Tibial artery (tissue), 4 donors: ENCODE measurements at regions not wholly inside any gene's neighbourhood (a gene's known extent, or its start where the extent isn't known, plus 50 kb on each side); places are given as distances from the start of the nearest gene placed in this dataset.

Source experiments
- DNase-seq, 2 donors: peaks; one replicate each; pipeline ENCODE4 v3.0.0-alpha.2; 2019
- H3K27ac ChIP-seq, 2 donors: fragments of 200-600 bp; sonication (generic) in 1 of 2; 1 replicate in 1 of 2; 2 replicates in 1 of 2; pipeline ENCODE4 v1.5.1; 2018 to 2019; ENCODE audit warnings: mild to moderate bottlenecking in 1 of 2
- H3K27me3 ChIP-seq, 2 donors: fragments of 200-600 bp; sonication (generic) in 1 of 2; one replicate each; pipeline versions ENCODE4 v1.5.1 to v1.6.0; 2016 to 2019
- H3K36me3 ChIP-seq, 3 donors: fragments of 200-600 bp; sonication (generic) in 2 of 3; one replicate each; pipeline ENCODE4 v1.5.1; 2016 to 2019; ENCODE audit warnings: mild to moderate bottlenecking in 2 of 3
- H3K4me1 ChIP-seq, 4 donors: fragments of 200-600 bp; sonication (generic) in 2 of 4; 1 replicate in 3 of 4; 2 replicates in 1 of 4; pipeline ENCODE4 v1.5.1; 2016 to 2019
- H3K4me3 ChIP-seq, 2 donors: fragments of 200-600 bp; sonication (generic) in 1 of 2; 1 replicate in 1 of 2; 2 replicates in 1 of 2; pipeline ENCODE4 v1.5.1; 2018 to 2019; ENCODE audit warnings: mild to moderate bottlenecking in 2 of 2
- H3K9me3 ChIP-seq, 3 donors: fragments of 200-600 bp; sonication (generic) in 1 of 3; one replicate each; pipeline ENCODE4 v1.5.1; 2016 to 2019
- CTCF ChIP-seq, 2 experiments: fragments of 200-600 bp in 1 of 2; fragments of 450-650 bp in 1 of 2; IDR thresholded peaks; one replicate each; pipeline ENCODE4 v1.5.1; 2017 to 2019; ENCODE audit warnings: antibody characterized with exemption in 2 of 2, mild to moderate bottlenecking in 1 of 2, moderate library complexity in 1 of 2
- intact Hi-C: fragments of 100-400 bp; cut with DNase I; formaldehyde crosslinking; loops from one replicate; pipeline ENCODE4 v1.15.0; 2023; ENCODE audit warnings: low total_unique reads

GRCh38 chr4:32022071-32022470 is 1301.9 kb downstream of the PCDH7 start:
- Histone ChIP-seq H3K9me3 (no peaks in the 10 kb centered on the region), H3K4me3 (no peak overlapping the region), H3K36me3 (no peaks in the 10 kb centered on the region), H3K4me1 (no peaks in the 10 kb centered on the region), H3K27ac (no peak overlapping the region), H3K27me3 (no peaks in the 10 kb centered on the region)
- intact Hi-C loops, result no loop called here
- no peak for DNase-seq
- no peak for TF ChIP-seq CTCF (IDR thresholded peaks at IDR 0.05)

- Histone ChIP-seq H3K27ac (no peak overlapping the region), H3K9me3 (no peaks in the 10 kb centered on the region), H3K36me3 (no peaks in the 10 kb centered on the region), H3K27me3 (no peaks in the 10 kb centered on the region), H3K4me1 (no peaks in the 10 kb centered on the region), H3K4me3 (no peak overlapping the region)
- no peak for TF ChIP-seq CTCF (IDR thresholded peaks at IDR 0.05)
- DNase-seq, result no peak
- intact Hi-C loops, result no loop called here
These were observed 1305.8 kb downstream of the PCDH7 start for GRCh38 chr4:32025851-32026459.

GRCh38 chr4:32030406-32030805 is 1310.2 kb downstream of the PCDH7 start:
- no peak for TF ChIP-seq CTCF (IDR thresholded peaks at IDR 0.05)
- no peak for DNase-seq
- Histone ChIP-seq H3K27ac (no peak overlapping the region), H3K4me1 (no peaks in the 10 kb centered on the region), H3K9me3 (no peaks in the 10 kb centered on the region), H3K4me3 (no peak overlapping the region), H3K36me3 (no peaks in the 10 kb centered on the region), H3K27me3 (no peaks in the 10 kb centered on the region)
- intact Hi-C loops, result no loop called here

- intact Hi-C loops, result no loop called here
- no peak for DNase-seq
- Histone ChIP-seq H3K27me3 (no peaks in the 10 kb centered on the region), H3K36me3 (no peaks in the 10 kb centered on the region), H3K4me1 (no peaks in the 10 kb centered on the region), H3K4me3 (no peak overlapping the region), H3K9me3 (no peaks in the 10 kb centered on the region), H3K27ac (no peak overlapping the region)
- TF ChIP-seq CTCF (IDR thresholded peaks at IDR 0.05), result no peak
These were observed 1310.9 kb downstream of the PCDH7 start for GRCh38 chr4:32031026-32031425.

- Histone ChIP-seq H3K27me3 (no peaks in the 10 kb centered on the region), H3K4me1 (no peaks in the 10 kb centered on the region), H3K9me3 (no peaks in the 10 kb centered on the region), H3K27ac (no peak overlapping the region), H3K36me3 (no peaks in the 10 kb centered on the region), H3K4me3 (no peak overlapping the region)
- TF ChIP-seq CTCF (IDR thresholded peaks at IDR 0.05), result no peak
- DNase-seq, result no peak
- intact Hi-C loops, result no loop called here
These were observed 1312.0 kb downstream of the PCDH7 start for GRCh38 chr4:32032136-32032672.

GRCh38 chr4:32037399-32037798 is 1317.2 kb downstream of the PCDH7 start:
- no peak overlapping the region for H3K4me3 ChIP-seq
- no peak for DNase-seq
- no peak overlapping the region for H3K27ac ChIP-seq
- no peaks in the 10 kb centered on the region for H3K9me3 ChIP-seq
- H3K27me3 ChIP-seq, result no peaks in the 10 kb centered on the region
- no peaks in the 10 kb centered on the region for H3K36me3 ChIP-seq
- no peak for TF ChIP-seq CTCF (IDR thresholded peaks at IDR 0.05)
- H3K4me1 ChIP-seq, result no peaks in the 10 kb centered on the region
- intact Hi-C loops, result no loop called here
